ENCODE measurements at regions not wholly inside any gene's neighbourhood (a gene's known extent, or its start where the extent isn't known, plus 50 kb on each side); places are given as distances from the start of the nearest gene placed in this dataset.

GRCh38 chr12:42683933-42684801 lies 94.6 kb upstream of the PRICKLE1 start:
- no peak for TF ChIP-seq E2F1 (CRISPR knock-in tag; IDR thresholded peaks at IDR 0.05)
- no peak for TF ChIP-seq ATF3 (CRISPR knock-in tag; conservative IDR thresholded peaks at IDR 0.05)
- TF ChIP-seq RORB (CRISPR knock-in tag; IDR thresholded peaks at IDR 0.05): no peak
- TF ChIP-seq PRDM15 (CRISPR knock-in tag; IDR thresholded peaks at IDR 0.05): no peak
- TF ChIP-seq CTCF (IDR thresholded peaks at IDR 0.05): no peak
- TF ChIP-seq USF2 (CRISPR knock-in tag; IDR thresholded peaks at IDR 0.05): no peak
- TF ChIP-seq FOXJ3 (CRISPR knock-in tag; IDR thresholded peaks at IDR 0.05; ENCODE audit: borderline replicate concordance): no peak
- TF ChIP-seq ZNF671 (CRISPR knock-in tag; IDR thresholded peaks at IDR 0.05): no peak
- no peak for TF ChIP-seq GABPB1 (CRISPR knock-in tag; IDR thresholded peaks at IDR 0.05)
- TF ChIP-seq NFYB (CRISPR knock-in tag; conservative IDR thresholded peaks at IDR 0.05; ENCODE audit: low read depth): no peak
- no peak for TF ChIP-seq ELF4 (CRISPR knock-in tag; IDR thresholded peaks at IDR 0.05; ENCODE audit: low read depth)
- TF ChIP-seq ZNF263 (CRISPR knock-in tag; IDR thresholded peaks at IDR 0.05; ENCODE audit: low read depth): no peak
- no peak for TF ChIP-seq STAT6 (CRISPR knock-in tag; conservative IDR thresholded peaks at IDR 0.05; ENCODE audit: low read depth)

All from WTC11 (cell line).